NOMO-1 (cell line): ENCODE measurements at regions not wholly inside any gene's neighbourhood (a gene's known extent, or its start where the extent isn't known, plus 50 kb on each side); places are given as distances from the start of the nearest gene placed in this dataset.

ENCODE experiments used
- DNase-seq, 2 experiments: peaks; one replicate each; lab custom pipeline; 2025; ENCODE audit not compliant: unreplicated experiment in 2 of 2; lab: John Stamatoyannopoulos, UW

GRCh38 chr2:48132271-48132625 lies 182.2 kb upstream of the FOXN2 start:
- DNase-seq: no peak

- DNase-seq: no peak
Observed at GRCh38 chr2:48134704-48135103, 179.8 kb upstream of the FOXN2 start.

GRCh38 chr2:48135797-48136196 lies 178.7 kb upstream of the FOXN2 start:
- DNase-seq: no peak

GRCh38 chr2:48137829-48138228 lies 176.7 kb upstream of the FOXN2 start:
- no peak for DNase-seq

- no peak for DNase-seq
Observed at GRCh38 chr2:48138898-48139297, 175.6 kb upstream of the FOXN2 start.

GRCh38 chr2:48140586-48140985 lies 173.9 kb upstream of the FOXN2 start:
- no peak for DNase-seq

- no peak for DNase-seq
Observed at GRCh38 chr2:48144777-48145176, 169.7 kb upstream of the FOXN2 start.

GRCh38 chr2:48145845-48146452 lies 168.5 kb upstream of the FOXN2 start:
- DNase-seq: peak; percentile 63 to 81

- DNase-seq: no peak
Observed at GRCh38 chr2:48146552-48146951, 167.9 kb upstream of the FOXN2 start.

- DNase-seq: no peak
Observed at GRCh38 chr2:48147719-48148118, 166.8 kb upstream of the FOXN2 start.

- no peak for DNase-seq
Observed at GRCh38 chr2:48148841-48149430, 165.5 kb upstream of the FOXN2 start.

GRCh38 chr2:48157150-48157549 lies 157.3 kb upstream of the FOXN2 start:
- DNase-seq: no peak

GRCh38 chr2:48161628-48162027 lies 152.9 kb upstream of the FOXN2 start:
- no peak for DNase-seq

GRCh38 chr2:48162742-48163141 lies 151.7 kb upstream of the FOXN2 start:
- DNase-seq: no peak

GRCh38 chr2:48165070-48165753 lies 149.3 kb upstream of the FOXN2 start:
- no peak for DNase-seq

GRCh38 chr2:48169141-48169592 lies 145.3 kb upstream of the FOXN2 start:
- DNase-seq: peak; percentile 30 to 69

GRCh38 chr2:48170281-48170680 lies 144.2 kb upstream of the FOXN2 start:
- DNase-seq: no peak

GRCh38 chr2:48173141-48173540 lies 141.3 kb upstream of the FOXN2 start:
- no peak for DNase-seq

GRCh38 chr2:48174503-48174902 lies 140.0 kb upstream of the FOXN2 start:
- DNase-seq: peak; percentile 43 to 50

GRCh38 chr2:48175254-48175653 lies 139.2 kb upstream of the FOXN2 start:
- no peak for DNase-seq

GRCh38 chr2:48175656-48176055 lies 138.8 kb upstream of the FOXN2 start:
- no peak for DNase-seq

- no peak for DNase-seq
Observed at GRCh38 chr2:48176876-48177275, 137.6 kb upstream of the FOXN2 start.
